C4-2B (cell line): ENCODE measurements at regions not wholly inside any gene's neighbourhood (a gene's known extent, or its start where the extent isn't known, plus 50 kb on each side); places are given as distances from the start of the nearest gene placed in this dataset.
"Not testable (repeated sequence)": the region's sequence is repeated elsewhere in the genome, so short reads cannot be mapped to it uniquely, and the experiment has no call there.

ENCODE experiments used
- H3K27ac ChIP-seq: fragments of 450-650 bp; 2 replicates; pipeline ENCODE4 v1.5.1; 2017
- ZFX ChIP-seq: fragments of 450-650 bp; IDR thresholded peaks from 2 replicates; pipeline ENCODE4 v1.6.1; 2017
- TF ChIP-seq, protein P1 (sequence below): fragments of 450-650 bp; conservative IDR thresholded peaks from 2 replicates; pipeline ENCODE4 v1.5.1; 2017; ENCODE audit warnings: mild to moderate bottlenecking

DNA sequence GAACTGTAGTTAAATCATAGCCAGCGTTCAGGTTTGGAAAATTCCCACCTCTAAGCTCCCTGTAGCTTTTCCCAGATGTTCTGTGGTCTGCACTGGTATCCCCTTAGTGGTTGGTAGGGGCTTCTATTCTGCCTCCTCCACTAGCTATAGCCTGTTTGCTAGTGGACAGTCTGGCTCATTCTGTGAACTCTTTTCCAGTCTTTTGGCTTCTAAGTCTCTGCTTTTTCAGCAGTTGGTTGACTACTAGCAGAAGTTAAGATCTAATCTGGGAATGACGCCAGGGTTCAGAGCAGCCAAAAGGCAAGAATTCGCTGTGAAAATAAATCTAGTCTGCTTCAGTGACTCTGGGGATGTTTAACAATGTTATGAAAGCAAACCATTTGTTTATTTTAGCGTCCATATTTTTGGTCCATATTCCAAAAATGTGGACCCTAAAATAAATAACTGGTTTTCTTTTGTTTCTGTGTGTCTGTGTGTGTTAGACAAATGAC lies 73.7 kb upstream of the WDR72 start:
- peak overlapping the region; percentile 16; the same call in 1 of the 2 replicates for H3K27ac ChIP-seq
- TF ChIP-seq, protein P1, sequence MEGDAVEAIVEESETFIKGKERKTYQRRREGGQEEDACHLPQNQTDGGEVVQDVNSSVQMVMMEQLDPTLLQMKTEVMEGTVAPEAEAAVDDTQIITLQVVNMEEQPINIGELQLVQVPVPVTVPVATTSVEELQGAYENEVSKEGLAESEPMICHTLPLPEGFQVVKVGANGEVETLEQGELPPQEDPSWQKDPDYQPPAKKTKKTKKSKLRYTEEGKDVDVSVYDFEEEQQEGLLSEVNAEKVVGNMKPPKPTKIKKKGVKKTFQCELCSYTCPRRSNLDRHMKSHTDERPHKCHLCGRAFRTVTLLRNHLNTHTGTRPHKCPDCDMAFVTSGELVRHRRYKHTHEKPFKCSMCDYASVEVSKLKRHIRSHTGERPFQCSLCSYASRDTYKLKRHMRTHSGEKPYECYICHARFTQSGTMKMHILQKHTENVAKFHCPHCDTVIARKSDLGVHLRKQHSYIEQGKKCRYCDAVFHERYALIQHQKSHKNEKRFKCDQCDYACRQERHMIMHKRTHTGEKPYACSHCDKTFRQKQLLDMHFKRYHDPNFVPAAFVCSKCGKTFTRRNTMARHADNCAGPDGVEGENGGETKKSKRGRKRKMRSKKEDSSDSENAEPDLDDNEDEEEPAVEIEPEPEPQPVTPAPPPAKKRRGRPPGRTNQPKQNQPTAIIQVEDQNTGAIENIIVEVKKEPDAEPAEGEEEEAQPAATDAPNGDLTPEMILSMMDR: no peak
- TF ChIP-seq ZFX: no peak

DNA sequence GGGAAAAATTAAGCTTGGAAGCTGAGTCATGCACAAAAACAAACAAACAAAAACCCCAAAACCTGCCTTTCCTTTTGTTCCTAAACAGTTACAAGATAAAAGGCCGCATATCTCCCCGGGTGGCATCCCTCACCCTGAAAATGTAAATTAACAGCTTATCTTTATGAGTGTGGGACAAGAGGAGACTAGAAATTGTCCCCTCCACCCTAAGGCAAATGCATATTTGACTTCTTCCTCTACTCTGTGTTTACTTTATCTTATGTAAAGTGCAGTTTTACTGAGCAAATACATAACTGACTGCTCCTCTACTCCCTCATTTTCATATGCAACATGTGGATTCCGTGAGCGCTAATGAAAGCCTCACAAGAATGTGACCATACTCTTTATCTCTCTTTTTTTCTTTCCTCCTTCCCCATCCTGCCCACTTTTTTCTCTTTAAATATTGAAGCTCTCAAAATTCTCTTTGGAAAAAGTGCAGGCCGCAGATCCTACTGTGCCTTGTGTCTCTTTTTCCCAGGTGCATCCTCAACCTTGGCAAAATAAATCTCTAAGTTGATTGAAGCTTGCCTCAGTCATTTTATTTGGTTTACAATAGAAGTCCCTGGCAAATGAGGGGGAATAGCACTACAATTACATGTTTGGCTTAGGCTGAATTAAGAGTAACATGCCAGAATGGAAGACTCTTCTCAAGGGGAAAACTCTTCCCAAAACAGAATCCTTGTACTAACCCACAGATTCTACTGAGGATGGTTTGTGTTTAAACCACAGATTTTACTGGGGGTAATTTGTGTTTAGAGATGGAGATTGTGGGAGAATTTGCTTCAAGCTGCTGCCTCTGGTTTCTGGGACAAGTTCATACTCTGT lies 72.7 kb upstream of the WDR72 start:
- TF ChIP-seq, protein P1: no peak
- peak overlapping the region; percentile 16; the same call in 1 of the 2 replicates for H3K27ac ChIP-seq

DNA sequence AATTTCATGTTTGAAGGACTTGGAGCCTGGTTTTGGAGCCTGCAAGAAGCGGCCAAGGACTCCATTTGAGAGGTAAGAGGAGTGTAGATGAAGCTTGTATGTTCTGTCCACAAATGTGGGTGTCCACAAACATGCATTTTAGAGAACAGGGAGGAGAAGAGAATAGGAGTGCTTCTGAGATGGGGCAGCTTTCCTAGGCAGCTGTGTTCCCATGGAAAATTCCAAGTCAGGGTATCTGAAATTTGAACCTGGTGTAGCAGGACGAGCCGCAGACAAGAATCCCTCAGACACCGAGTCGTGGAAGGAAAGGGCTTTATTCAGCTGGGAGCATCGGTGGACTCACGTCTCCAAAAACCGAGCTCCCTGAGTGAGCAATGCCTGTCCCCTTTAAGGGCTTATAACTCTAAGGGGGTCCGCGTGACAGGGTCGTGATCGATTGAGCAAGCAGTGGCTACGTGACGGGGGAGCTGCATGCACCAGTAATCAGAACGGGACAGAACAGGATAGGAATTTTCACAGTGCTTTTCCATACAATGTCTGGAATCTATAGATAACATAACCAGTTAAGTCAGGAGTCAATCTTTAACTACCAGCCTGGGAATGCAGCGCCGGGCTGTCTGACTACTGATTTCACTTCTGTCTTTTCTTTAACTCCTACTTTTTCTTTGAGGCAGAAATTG lies 71.4 kb upstream of the WDR72 start:
- TF ChIP-seq ZFX: no peak
- TF ChIP-seq, protein P1: no peak
- no peak overlapping the region for H3K27ac ChIP-seq

DNA sequence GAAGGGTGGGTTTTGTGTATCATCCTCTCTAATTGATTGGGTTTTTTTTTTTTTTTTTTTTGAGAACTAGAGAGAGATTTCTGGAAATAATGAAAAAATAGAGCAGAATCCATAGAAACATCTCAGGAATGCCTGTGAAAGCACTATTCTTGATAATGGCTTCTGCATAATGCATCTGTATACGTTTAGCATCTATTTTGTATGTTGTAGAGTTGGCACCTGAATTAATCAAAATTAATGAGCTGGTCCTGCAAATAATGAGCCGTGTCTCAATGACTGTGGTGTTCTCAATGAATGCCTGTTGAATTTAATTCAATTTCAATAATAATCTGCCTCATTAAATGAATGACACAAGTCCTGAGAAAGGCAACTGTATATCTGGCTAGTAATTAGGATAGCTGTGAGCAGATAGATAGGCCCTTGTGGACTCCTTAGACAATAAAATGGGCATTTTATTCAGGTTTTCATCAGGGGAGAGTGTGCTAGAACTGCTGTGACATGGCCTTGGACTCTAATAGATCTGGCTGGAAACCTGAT lies 70.5 kb upstream of the WDR72 start:
- no peak for TF ChIP-seq ZFX
- TF ChIP-seq, protein P1: no peak
- no peak overlapping the region for H3K27ac ChIP-seq

DNA sequence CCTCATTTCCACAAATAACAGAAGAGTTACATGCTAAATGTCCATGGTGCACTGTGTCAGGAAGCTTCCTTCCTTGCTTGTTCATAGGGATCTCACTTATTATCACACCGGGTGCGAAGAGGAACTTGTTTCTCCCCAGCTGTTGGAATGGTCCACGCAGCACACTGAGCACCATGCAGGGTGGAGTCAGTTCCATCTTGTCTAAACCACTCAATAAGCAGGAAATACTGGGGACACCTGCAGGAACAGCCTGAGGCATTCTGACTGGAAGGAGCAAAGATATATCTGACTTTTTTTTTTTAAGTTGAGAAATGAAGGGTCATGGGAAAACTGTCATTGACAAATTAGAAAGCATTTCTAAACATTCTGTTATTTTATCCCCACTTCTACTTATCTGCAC lies 70.0 kb upstream of the WDR72 start:
- no peak overlapping the region for H3K27ac ChIP-seq
- TF ChIP-seq, protein P1: no peak
- no peak for TF ChIP-seq ZFX

DNA sequence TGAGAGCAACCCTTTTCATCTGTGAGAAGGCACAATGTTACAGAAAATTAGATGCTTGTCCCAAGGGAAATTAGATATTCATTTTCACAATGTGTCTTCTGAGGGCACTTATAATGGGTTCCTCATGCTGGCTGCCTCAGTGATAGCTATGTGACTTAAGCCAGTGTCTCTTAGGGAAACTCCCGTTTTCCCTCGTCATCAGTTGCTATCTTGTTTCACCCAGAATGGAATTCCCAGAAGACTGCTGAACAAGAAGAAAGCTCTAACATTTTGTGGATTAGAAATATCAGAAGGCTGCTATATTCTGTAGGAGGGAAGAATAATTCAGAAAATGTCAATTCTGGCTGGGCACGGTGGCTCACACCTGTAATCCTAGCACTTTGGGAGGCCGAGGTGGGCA lies 67.9 kb upstream of the WDR72 start:
- TF ChIP-seq ZFX: no peak
- TF ChIP-seq, protein P1: no peak
- H3K27ac ChIP-seq: no peak overlapping the region

DNA sequence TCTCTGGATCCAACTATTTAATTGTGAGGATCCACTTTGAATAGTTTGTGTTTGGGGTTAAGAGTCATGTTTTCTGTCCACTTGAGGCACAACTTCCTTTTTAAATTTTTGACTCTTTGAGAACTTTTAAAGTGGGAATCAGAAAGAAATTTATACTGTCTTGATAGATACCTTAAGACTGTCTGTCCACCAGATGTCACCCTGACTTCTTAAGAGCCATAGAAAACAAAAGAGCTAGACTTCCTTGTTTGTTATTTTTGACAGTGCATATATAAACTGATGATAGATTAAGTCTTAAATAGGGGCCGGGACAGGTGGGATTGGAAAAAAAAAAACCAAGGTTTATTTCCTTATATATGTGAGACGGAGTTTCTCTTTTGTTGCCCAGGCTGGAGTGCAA lies 52.1 kb upstream of the WDR72 start:
- H3K27ac ChIP-seq: peak overlapping the region; percentile 17; the same call in 1 of the 2 replicates
- TF ChIP-seq, protein P1: peak; percentile 76
- no peak for TF ChIP-seq ZFX

DNA sequence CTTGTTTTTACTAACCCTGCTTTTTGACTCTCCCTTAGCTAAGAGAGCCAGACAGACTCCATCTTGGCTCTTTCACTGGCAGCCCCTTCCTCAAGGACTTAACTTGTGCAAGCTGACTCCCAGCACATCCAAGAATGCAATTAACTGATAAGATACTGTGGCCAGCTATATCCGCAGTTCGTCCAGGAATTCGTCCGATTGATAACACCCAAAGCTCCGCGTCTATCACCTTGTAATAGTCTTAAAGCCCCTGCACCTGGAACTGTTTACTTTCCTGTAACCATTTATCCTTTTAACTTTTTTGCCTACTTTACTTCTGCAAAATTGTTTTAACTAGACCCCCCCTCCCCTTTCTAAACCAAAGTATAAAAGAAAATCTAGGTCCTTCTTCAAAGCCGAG lies 50.8 kb upstream of the WDR72 start:
- H3K27ac ChIP-seq: not testable (repeated sequence)
